Ecto neural progenitor cell (in vitro differentiated cells): ENCODE measurements at regions not wholly inside any gene's neighbourhood (a gene's known extent, or its start where the extent isn't known, plus 50 kb on each side); places are given as distances from the start of the nearest gene placed in this dataset.

Source experiments
- DNase-seq: peaks from one replicate; pipeline ENCODE4 v3.0.0-alpha.2; 2018; ENCODE audit warnings: low spot score

DNA sequence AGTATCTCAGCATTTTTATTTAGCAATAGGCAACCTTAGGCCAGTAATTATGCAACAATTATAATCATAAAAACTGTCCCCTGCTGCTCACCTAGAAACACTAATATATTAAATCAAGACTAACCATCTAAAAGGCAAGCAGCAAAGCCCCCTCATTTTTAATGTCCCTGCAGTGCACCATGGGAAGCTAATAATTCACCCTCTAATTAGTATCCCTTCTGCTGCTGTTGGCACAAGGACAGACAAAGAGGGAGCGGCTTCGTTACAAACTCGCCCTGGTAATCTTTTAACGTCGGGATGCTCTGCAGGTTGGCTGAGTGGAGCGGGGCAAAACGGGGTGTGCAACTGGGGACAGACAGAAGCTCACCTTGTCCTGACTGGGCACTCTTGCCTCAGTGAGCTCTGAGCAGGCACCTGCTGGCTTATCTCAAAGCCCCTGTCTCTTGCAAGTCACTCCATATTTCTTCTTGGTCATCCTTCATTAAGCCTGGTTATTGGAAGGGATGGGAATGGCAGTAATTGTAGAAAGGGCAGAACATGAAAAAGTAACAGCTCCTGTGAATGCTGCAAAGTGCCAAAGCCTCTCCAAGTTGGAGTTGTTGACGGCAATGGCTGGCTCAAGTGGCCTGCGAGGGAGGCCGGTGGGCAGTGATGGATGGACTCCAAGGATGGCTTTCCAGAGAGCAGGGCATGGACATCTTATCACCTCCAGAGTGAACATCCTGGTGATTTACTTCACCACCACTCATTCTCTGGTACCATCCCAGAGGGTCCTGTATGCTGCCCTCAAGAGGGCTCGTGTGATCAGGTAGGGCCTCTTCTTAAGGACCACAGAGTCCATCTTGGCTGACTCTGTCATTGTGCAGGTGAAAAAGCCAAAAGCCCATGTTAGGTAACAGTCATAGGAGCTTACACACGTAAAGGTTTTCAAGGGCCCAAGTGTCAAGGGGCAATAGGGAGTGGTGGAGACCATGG is 219.6 kb upstream of the N4BP1 start:
- DNase-seq, result no peak

DNA sequence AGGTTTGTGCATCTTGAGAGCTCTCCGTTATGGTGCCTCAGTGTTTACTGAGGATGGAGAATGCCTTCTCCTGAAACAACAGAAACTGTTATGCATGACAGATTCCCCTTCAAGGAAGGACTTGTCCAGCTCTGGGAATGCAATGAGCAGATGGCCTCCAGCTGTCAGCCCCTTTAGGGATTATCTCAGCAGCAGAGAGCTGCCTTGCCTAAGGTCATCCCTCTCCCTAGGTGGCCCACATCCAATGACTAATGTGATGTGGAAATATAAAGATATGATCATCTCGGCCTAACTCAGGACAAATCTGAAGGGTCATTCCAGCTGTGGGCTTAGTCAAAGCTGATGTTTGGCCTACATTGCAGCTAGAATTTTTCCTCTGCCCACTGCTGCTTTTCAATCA is 214.3 kb upstream of the N4BP1 start:
- no peak for DNase-seq

DNA sequence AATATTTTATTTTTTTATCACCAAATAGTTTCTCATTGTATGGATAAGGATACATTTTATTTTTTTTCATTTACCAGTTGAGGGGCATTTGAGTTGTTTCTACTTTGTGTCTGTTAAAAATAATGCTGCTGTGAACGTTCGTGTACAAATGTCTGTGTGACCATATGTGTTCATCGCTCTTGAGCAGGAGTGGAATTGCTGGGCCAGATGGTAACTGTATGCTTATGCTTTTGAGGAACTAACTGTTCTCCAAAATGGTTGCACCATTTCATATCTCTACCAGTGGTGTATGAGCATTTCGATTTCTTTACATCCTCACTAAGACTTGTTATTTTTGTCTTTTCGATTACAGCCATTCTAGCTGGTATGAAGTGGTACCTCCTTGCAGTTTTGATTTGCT is 212.5 kb upstream of the N4BP1 start:
- no peak for DNase-seq

DNA sequence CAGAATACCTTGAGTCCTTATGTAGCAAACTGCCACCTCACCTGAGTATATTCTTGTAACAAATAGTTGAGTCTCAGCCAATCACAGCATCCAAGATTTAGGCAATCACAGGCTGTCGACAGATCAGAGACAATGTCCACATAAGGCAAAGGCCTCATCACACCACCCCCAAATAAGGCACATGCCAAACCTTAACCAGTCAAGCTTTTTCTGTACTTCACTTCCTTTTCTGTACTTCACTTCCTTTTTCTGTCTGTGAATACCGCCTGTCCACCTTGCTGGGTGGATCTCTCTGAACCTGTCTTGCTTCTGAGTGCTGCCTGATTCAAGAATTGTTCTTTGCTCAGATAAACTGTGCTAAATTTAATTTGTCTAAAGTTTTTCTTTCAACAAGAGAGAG is 210.4 kb upstream of the N4BP1 start:
- no peak for DNase-seq

DNA sequence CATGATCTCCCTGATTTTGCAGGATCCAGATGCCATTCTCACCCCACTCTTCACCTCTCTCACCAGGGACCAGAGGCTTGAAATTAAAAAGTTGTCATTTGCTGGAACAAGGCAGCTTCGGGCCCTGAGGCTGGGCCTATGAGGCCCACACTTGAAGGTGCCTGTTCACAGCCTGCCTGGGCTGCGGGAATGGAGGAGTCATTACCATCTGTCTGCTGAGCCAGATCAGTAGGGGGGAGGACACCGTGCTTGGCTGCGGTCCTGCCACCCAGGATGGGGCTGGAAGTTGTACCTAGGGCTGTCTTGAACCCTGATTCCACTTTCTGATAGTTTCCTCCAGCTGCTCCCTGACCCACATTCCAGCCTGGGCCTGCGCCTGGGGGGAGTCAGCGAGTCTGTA is 208.3 kb upstream of the N4BP1 start:
- DNase-seq, result no peak

DNA sequence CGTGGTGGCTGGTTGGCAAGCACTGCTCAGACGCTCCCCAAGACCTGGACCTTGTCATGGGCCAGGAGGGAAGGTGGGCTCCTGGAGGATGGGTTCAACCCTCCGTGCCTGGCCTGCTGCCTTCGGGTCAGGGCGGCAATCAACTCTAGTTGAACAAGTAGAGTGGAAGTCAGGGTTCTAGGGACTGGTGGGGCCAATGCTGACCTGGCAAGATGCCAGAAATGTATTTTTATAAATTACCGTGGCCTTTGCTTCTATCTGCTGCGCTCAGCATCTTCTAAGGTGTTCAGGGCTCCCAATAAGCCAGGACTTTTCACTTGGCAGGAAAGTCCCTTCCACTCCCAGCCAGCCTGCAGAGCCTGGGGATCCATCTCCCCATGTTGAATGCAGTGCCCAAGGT is 207.1 kb upstream of the N4BP1 start:
- DNase-seq, result no peak

DNA sequence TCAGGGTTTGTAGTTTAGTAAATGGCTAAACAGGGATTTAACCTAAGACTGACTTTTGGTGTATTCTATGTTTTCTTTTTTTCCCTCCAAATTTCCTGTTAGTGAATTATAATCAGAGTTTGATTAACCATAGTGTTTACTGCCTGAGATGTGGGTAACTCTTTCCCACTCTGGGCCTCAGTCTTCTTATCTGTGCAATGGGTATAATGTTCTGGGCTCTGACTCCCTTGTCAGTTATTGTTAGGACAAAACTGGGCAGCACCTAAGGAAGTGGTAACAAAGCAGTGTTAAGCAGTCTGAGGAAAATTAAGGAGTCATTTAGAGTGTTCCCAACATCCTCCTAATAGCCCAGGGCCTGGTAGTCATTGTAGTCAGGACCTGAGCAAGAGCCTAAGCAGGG is 206.4 kb upstream of the N4BP1 start:
- DNase-seq, result no peak

DNA sequence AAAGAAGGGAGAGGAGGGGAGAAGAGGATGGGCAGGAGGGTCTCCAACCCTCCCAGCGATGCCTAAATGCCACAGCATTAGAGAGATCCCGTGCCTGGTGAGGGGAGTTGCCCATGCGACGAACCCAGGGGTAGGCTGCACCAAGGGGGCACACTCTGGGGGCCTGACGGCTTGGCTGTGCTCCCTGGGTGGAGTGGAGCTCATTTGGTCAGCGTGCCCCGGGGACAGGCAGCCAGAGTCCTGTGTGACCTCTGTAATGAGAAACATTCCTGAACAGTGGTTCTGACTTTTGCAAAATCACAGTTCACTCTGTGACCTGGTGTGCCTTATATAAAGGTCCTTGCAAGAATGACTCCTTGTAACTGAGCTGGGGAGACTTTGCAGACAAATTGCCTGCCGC is 205.0 kb upstream of the N4BP1 start:
- no peak for DNase-seq

DNA sequence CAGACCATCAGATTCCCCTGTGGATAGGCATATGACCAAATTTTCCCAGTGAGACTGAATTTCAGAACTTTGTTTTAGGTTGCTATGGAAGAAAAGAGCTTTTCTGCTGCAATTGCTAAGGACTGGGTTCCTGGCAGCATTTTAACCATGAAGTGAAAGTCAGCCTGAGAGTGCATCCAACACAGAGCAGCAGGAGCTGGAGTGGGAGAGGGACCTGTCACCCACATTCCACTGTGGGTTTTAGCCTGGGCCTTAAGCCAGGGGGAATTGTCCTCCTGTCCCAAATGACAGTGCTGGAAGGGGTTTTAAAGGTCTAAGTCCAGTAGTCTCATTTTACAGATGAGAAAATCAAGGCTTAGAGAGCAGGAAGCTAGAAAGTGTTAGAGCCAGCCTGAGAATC is 203.5 kb upstream of the N4BP1 start:
- no peak for DNase-seq

DNA sequence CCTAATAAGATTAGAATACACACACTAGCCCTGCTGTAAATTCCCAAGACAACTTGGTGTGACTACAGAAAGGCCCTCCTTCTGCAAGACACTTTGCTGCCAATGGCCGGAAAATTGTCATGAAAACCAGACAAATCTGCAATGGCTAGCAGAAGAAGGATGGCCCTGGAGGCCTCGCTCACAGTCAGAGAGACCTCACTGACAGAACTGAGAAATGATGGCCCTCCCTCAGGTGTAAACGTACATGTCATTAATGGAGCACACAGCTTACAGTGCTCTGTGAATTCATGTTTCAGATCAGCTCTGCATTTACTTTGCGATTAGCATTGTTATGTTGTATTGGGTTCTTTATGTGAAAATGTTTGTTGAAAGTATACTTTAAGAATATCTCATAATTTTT is 202.9 kb upstream of the N4BP1 start:
- no peak for DNase-seq

DNA sequence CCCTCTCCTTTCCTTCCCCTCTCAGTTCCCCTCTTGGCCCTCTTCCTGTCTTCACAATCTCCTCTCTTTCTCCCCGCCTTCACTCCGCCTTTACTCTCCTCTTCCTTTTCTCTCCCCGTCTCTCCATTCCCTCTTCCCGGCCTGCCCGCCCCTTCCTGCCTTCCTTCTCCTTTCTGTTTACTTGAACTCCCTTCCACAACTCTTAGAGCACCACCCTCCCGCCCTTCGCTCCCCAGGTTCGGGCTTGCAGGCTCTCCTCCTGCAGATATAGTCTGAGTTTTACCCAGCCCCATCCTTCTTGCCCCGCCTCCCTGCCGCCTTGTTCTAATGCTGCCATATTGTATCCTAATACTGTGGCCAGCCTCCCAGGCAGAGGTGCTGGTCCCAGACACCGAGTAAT is 201.5 kb upstream of the N4BP1 start:
- DNase-seq, result no peak

DNA sequence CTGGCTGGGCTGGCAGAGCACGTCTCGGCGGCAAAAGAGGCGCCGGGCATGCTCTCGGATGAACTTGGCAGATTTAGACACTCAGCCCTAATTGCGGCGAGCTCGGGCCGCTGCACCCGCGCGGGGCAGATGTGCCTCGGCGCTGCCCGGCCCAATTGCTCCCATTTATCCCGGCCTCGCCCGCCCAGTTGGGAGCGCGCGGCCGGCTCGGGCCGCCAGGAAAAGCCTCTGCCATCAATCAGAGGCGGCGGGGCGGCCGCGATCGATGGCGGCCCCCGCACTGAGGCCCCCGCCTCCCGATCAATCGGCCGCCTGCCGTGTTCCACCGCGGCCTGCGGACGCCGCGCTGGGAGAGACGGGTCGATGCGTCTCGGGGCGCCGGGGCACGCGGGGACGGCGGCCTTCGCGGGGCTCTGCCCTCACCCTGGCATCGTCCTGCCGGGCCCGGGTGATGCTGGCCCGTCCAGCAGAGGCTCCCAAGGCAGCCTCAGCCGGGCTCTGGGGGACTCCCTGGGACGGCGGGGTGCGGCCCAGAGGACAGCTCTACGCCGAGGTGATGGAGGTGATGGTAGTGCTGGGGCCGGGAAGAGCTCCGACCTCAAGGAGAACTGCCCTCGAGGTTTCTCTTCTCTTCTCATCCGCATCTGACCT is 200.9 kb upstream of the N4BP1 start:
- no peak for DNase-seq

DNA sequence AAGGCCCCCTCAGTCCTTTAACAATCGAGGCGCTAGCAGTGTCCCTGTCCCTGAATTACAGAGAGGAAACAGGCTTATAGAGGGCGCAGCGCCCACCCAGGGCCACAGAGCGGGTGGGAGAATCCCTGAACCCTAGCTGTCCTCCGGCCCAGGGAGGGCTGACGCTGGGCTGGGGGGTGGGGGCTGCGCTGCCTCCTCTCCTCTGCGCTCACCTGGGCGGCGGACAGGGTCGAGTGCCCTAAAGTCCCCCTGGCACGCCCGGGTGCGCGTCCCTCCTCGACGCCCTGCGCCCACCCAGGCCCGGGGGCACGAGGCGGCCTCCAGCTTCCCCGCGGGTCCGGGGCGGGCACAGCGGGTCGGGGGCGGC is 200.4 kb upstream of the N4BP1 start:
- no peak for DNase-seq

DNA sequence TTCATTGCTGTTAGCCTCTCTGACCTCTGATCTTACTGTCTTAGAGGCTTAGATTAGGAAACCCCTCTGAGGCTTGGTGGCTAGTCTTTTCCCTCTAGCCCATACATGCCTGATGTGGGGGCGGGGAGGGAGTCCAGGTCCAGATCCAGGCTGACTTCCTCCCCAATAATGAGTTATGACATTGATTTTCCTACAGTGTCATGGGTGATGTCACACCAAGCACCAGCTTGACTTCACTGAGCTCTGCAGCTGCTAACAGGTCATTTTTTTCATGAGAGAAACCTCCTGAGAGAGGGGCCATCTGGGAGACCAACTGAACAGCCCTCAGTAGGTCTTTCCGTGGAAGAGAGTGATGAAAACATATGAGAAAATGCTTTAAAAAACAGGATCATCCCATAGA is 180.2 kb upstream of the N4BP1 start:
- DNase-seq, result no peak

DNA sequence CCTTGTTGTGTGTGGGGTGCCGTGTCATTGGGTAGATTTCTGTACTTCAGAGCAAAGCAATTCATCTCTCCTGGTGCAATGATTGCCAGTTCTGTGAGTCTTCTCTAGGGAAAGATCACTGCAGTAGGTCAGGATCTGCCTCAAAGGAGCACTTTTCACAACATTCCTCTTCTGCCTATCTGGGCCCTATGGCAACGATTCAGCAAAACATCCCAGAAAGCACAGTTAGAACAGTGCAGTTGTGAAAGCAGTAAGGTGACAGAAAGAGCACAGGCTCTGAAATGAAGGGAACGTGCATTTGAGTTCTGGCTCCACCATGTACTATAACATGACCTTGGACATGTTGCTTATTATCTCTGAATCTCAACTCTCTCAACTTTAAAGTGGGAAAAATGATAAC is 178.5 kb upstream of the N4BP1 start:
- DNase-seq, result no peak

DNA sequence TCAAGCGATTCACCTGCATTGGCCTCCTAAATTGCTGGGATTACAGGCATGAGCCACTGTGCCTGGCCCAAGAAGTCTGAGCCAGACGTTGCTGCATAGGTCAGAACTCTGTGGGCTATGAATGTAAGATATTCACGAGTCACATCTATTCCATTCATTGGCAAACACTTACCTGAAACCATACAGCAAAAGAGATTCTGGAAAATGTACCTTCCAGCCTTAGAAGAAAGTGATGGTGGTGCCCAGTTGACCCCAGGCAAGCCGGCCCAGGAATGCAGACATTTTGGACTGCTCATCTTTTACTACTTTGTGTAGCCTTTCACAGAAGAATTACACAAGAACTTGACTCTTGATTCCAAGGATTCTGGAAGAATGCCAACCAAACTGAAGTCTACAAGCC is 135.6 kb upstream of the N4BP1 start:
- DNase-seq, result no peak

DNA sequence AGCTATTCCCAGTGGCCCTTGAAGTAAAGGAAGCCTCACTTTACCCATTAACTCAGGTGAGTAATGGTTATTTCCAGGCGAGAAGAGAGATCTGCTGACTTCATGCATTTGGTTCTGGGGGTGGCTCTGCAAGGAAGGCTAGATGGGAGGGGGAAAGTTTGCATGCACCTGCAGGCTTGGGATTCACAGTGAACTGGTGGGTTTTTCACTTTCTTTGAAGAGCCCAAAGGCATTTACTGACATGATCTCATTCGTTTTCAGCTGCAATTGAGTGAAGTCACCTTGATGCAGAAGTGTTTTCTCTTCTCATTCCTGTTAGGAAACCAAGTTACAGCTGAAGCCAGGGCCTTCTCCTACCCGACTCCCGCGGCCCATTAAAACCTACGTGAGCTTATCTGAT is 131.0 kb upstream of the N4BP1 start:
- no peak for DNase-seq

DNA sequence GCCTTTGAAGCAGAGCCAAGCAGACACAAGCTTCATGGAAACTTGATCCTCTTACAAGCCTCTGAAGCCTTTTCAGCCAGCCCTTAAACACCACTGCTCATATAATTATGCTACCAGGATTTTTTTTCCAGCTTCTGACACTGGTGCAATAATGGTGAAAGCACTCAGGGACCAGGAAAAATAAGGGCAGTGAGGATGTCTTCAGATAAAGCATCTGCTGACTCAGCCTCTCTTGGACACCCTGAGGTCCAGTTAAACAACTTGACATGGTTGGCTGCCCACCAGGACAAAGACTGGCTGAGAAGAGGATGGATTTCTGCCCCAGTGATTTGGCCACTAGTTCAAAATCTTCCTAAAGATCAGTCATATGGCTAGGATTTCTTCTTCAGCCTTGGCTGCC is 124.2 kb upstream of the N4BP1 start:
- DNase-seq, result no peak

DNA sequence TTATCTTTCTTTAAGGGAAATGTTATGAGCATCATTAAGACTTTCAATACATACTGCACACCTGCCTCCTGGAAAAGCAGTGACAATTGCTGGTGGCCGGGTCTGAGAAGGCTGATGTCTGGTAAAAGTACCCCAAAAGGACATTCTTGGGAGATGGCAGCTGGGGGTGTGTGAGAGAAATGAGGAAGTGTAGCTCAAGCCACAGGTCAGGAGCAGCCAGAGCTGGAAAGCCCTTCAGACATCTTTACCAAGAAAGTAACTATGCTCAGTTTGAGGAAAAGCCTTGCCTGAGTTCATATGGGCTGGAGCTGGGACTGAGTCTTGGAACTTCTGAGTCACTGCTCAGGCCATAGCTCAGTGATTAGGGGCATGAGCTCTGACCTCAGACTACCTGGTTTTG is 94.7 kb upstream of the N4BP1 start:
- DNase-seq, result no peak

DNA sequence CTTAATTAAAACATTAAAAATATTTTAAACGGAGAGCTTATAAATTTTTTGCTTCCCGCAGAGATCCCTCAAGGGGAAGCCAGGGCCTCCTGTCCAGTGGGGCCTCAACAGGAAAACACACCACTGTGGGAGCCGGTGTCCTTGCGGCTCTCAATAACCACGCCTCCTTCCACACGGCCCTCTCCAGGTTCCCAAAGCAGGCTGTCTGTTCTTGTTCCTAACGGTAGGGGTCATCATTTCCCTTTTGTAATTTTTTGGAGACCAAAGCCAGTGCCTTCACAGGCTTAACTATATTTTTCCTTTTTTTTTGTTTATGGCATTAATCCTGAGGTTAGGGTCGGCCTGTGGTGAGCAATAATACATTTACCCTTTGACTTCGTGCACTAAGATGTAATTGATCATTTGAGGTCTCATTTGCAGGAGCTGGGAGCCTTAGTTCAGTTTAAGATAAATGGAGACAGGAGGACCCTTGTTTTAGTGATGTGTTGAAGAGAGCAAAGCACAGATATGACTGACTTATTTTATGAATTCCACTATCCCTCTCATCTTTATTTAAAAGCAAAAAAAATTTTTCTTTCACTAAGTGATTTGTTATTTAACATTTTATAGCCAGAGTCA is 77.5 kb upstream of the N4BP1 start:
- peak; percentile 68 for DNase-seq

DNA sequence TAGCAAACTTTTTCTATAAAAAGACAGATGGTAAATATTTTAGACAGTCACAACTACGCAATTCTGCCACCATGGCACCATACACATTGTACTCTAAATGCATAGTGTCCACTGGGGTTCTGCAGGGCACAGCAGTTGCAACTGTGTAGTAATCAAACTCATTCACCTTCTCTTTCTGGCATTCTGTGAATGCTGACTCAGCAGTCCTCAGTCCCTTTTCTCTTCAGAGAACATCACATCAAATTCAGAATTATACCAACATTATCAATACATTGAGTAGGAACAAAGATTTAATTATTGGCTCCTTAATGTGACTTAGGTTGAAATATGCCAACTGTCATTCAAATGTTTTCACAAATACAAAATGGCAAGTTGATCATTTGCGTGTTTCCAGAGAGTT is 74.2 kb upstream of the N4BP1 start:
- DNase-seq, result no peak

DNA sequence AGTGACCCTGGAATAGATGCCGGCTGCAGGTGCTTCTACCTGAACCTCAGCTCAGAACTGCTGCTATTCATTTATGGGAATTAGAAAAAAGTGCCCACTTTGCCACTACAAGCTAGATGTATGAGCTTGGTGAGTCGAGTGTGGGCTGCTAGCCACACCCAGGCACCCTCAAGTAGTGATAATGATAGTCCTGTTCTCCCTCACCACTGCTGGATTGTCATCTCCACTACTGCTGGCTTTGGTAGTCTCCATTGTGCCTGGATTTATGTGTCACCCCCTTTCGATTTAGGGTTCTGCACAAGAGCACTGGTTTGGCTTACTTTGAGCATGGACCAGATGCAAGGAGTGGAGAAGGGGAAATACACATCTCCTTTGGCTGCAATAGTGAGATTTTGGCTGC is 73.0 kb upstream of the N4BP1 start:
- DNase-seq, result no peak

DNA sequence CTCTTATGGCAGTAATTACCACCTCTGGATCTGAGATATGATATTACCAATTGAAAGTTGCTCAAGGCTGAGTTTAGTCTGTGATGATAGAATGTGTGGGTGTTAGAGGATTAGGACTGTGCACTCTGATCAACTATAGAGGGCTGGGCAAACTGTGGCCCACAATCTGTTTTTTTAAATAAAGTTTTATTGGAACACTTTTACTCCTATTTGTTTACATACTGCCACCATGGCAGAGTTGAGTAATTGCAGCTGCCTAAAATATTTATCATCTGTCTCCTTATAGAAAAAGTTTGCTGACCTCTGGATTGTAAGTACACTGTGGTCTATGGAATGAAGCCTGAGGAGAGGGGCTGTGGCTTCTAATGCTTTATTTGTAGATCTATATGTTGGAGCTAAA is 71.5 kb upstream of the N4BP1 start:
- DNase-seq, result no peak
